ENCODE measurements at regions not wholly inside any gene's neighbourhood (a gene's known extent, or its start where the extent isn't known, plus 50 kb on each side); places are given as distances from the start of the nearest gene placed in this dataset.

DNA sequence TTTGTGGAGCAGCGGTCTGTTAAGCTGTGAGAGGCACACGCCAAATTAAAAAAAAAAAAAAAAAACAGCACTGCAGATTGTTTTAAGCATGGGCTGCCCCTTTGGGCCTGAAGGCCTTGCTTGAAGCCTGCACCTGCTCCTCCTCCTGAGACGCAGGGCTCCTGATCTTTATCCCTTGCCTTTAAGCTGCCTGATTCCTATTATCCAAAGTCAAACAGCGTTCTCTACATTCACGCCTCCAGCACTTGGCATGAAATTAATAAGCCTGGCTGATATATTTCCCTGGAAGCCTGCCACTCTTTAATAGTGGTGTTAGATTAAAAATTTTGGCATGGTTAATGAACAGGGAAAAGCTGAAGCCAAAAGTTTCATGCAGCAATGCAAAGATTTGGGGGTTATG, 163.9 kb downstream of the FAXC start:
- ATAC-seq (ENCODE audit: low read depth in 2 of 2), result no peak
- Histone ChIP-seq H3K4me3 (ENCODE audit: low read depth, low read length) (no peak overlapping the region), H3K27me3 (ENCODE audit: control insufficient read depth, insufficient read depth, low read length) (no peaks in the 10 kb centered on the region), H3K4me1 (ENCODE audit: control insufficient read depth, insufficient read depth, low read length, poor library complexity, severe bottlenecking) (no peaks in the 10 kb centered on the region), H3K9me3 (ENCODE audit: control insufficient read depth in 2 of 2, low read length in 2 of 2) (peaks cover 0 to 11% of the 10 kb centered on the region in 2 experiments), H3K36me3 (ENCODE audit: control insufficient read depth, insufficient read depth, low read length) (no peaks in the 10 kb centered on the region), H3K27ac (ENCODE audit: insufficient read depth, low read length, poor library complexity, severe bottlenecking) (no peak overlapping the region)
- peaks cover 0 to 17% (median 4%) of the 10 kb centered on the region in 7 donors for H3K9me3 Mint-ChIP-seq
- no peaks in the 10 kb centered on the region for H3K36me3 Mint-ChIP-seq
- DNase-seq, result no peak
- H3K27ac Mint-ChIP-seq, result no peak overlapping the region
- no peak overlapping the region for H3K4me3 Mint-ChIP-seq
- H3K4me1 Mint-ChIP-seq, result peaks cover 0 to 4% (median 0%) of the 10 kb centered on the region in 4 donors
- no peaks in the 10 kb centered on the region for H3K27me3 Mint-ChIP-seq

DNA sequence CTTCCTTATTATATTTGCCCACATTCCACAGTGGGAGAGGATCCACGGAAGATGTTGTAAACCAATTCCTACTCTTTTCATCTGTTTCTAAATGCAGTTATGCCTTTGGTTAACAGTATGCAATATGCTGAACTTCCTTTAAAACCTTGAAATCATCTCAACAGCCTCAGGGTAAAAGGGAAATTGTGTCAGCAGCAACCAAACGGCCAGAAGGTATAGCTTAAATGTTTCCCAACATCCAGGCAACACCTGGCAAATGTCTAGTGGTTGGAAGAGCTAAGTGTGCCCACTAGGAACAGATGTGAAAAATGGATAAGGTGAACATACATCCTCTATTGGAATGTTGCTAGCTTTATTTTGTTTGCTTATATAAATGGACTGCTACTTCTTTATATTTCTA, 164.8 kb downstream of the FAXC start:
- Mint-ChIP-seq H3K9me3 (peaks cover 0 to 23% (median 4%) of the 10 kb centered on the region in 7 donors), H3K27me3 (no peaks in the 10 kb centered on the region), H3K27ac (no peak overlapping the region), H3K36me3 (no peaks in the 10 kb centered on the region), H3K4me1 (no peaks in the 10 kb centered on the region), H3K4me3 (no peak overlapping the region)
- ATAC-seq (ENCODE audit: low read depth in 2 of 2) (no peak), DNase-seq (no peak)
- no peak overlapping the region for H3K27ac ChIP-seq (ENCODE audit: insufficient read depth, low read length, poor library complexity, severe bottlenecking)
- no peaks in the 10 kb centered on the region for H3K4me1 ChIP-seq (ENCODE audit: control insufficient read depth, insufficient read depth, low read length, poor library complexity, severe bottlenecking)
- no peaks in the 10 kb centered on the region for H3K36me3 ChIP-seq (ENCODE audit: control insufficient read depth, insufficient read depth, low read length)
- peaks cover 0 to 16% of the 10 kb centered on the region in 2 experiments for H3K9me3 ChIP-seq (ENCODE audit: control insufficient read depth in 2 of 2, low read length in 2 of 2)
- H3K27me3 ChIP-seq (ENCODE audit: control insufficient read depth, insufficient read depth, low read length), result no peaks in the 10 kb centered on the region
- H3K4me3 ChIP-seq (ENCODE audit: low read depth, low read length), result no peak overlapping the region

DNA sequence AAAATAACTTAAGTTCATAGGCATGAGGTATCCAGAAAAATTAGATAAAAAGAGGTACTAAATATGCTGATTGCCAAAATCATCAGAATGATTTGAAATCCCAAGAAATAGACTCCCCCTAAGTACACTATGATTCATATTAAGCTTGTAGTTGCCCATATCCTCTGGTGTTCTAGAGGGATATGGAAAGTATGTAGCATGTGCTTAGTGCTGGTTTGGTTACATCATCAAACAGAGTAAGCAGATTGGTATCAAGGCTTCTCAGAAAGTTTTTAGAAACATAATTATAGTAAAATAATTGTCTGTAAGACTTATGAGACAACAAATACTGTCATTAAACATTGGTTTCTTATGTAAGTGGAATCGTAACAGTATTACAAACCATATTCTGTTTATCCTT, 166.4 kb downstream of the FAXC start:
- Histone ChIP-seq H3K9me3 (ENCODE audit: control insufficient read depth in 2 of 2, low read length in 2 of 2) (peaks cover 0 to 16% of the 10 kb centered on the region in 2 experiments), H3K27me3 (ENCODE audit: control insufficient read depth, insufficient read depth, low read length) (no peaks in the 10 kb centered on the region), H3K4me1 (ENCODE audit: control insufficient read depth, insufficient read depth, low read length, poor library complexity, severe bottlenecking) (no peaks in the 10 kb centered on the region), H3K4me3 (ENCODE audit: low read depth, low read length) (no peak overlapping the region), H3K36me3 (ENCODE audit: control insufficient read depth, insufficient read depth, low read length) (no peaks in the 10 kb centered on the region), H3K27ac (ENCODE audit: insufficient read depth, low read length, poor library complexity, severe bottlenecking) (no peak overlapping the region)
- no peaks in the 10 kb centered on the region for H3K27me3 Mint-ChIP-seq
- no peaks in the 10 kb centered on the region for H3K4me1 Mint-ChIP-seq
- no peak for ATAC-seq (ENCODE audit: low read depth in 2 of 2)
- H3K4me3 Mint-ChIP-seq, result no peak overlapping the region
- peaks cover 0 to 29% (median 4%) of the 10 kb centered on the region in 7 donors for H3K9me3 Mint-ChIP-seq
- H3K27ac Mint-ChIP-seq, result no peak overlapping the region
- no peaks in the 10 kb centered on the region for H3K36me3 Mint-ChIP-seq
- DNase-seq, result no peak

DNA sequence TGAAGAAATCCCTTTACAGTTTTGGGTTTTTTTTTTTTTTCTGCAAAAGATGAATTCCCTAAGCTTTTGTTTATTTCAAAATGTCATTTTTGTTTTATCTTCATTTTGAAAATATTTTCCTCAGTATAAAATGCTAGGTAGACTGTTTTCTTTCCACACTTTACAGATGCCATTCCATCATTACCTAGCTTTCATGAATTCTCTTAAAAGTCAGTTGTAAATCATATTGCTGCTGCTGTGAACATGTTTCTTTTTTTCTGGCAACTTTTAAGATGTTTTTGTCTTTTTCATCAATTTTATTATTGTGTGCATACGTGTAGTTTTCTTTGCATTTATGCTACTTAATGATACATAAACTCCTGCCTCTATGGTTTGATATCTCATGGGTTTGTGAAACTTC, 168.3 kb downstream of the FAXC start:
- H3K27me3 Mint-ChIP-seq, result no peaks in the 10 kb centered on the region
- ATAC-seq (ENCODE audit: low read depth in 2 of 2), result no peak
- H3K9me3 Mint-ChIP-seq, result peaks cover 0 to 29% (median 4%) of the 10 kb centered on the region in 7 donors

DNA sequence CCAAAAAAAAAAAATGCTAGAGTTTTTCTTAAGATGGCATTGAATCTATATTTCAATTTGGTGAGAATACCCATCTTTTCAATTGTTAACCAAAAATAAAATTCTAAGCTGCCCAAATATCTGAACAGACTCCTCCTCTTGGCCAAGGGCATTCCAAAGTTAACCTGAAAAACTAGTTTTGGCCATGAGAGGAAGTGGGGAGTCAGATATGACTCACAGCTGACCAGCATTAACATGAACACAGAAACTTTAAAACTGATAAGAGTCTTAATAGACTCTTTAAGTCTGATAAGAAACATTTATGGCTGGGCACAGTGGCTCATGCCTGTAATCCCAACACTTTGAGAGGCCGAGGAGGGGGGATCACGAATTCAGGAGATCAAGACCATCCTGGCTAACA, 171.3 kb downstream of the FAXC start:
- Histone ChIP-seq H3K27ac (ENCODE audit: insufficient read depth, low read length, poor library complexity, severe bottlenecking) (no peak overlapping the region), H3K36me3 (ENCODE audit: control insufficient read depth, insufficient read depth, low read length) (no peaks in the 10 kb centered on the region), H3K4me3 (ENCODE audit: low read depth, low read length) (no peak overlapping the region), H3K9me3 (ENCODE audit: control insufficient read depth in 2 of 2, low read length in 2 of 2) (peaks cover 0 to 16% of the 10 kb centered on the region in 2 experiments), H3K4me1 (ENCODE audit: control insufficient read depth, insufficient read depth, low read length, poor library complexity, severe bottlenecking) (no peaks in the 10 kb centered on the region), H3K27me3 (ENCODE audit: control insufficient read depth, insufficient read depth, low read length) (no peaks in the 10 kb centered on the region)
- H3K27ac Mint-ChIP-seq, result no peak overlapping the region
- H3K36me3 Mint-ChIP-seq, result no peaks in the 10 kb centered on the region
- no peaks in the 10 kb centered on the region for H3K27me3 Mint-ChIP-seq
- no peaks in the 10 kb centered on the region for H3K4me1 Mint-ChIP-seq
- H3K9me3 Mint-ChIP-seq, result peaks cover 1 to 25% (median 4%) of the 10 kb centered on the region in 7 donors
- no peak for ATAC-seq (ENCODE audit: low read depth in 2 of 2)
- no peak overlapping the region for H3K4me3 Mint-ChIP-seq
- no peak for DNase-seq

More for the DNA sequence above, 168.3 kb downstream of the FAXC start:
- no peak overlapping the region for H3K4me3 ChIP-seq (ENCODE audit: low read depth, low read length)
- Mint-ChIP-seq H3K4me3 (no peak overlapping the region), H3K36me3 (no peaks in the 10 kb centered on the region), H3K4me1 (no peaks in the 10 kb centered on the region), H3K27ac (no peak overlapping the region)
- H3K4me1 ChIP-seq (ENCODE audit: control insufficient read depth, insufficient read depth, low read length, poor library complexity, severe bottlenecking), result no peaks in the 10 kb centered on the region
- H3K27me3 ChIP-seq (ENCODE audit: control insufficient read depth, insufficient read depth, low read length), result no peaks in the 10 kb centered on the region
- H3K9me3 ChIP-seq (ENCODE audit: control insufficient read depth in 2 of 2, low read length in 2 of 2), result peaks cover 0 to 16% of the 10 kb centered on the region in 2 experiments
- no peaks in the 10 kb centered on the region for H3K36me3 ChIP-seq (ENCODE audit: control insufficient read depth, insufficient read depth, low read length)
- no peak overlapping the region for H3K27ac ChIP-seq (ENCODE audit: insufficient read depth, low read length, poor library complexity, severe bottlenecking)
- no peak for DNase-seq

DNA sequence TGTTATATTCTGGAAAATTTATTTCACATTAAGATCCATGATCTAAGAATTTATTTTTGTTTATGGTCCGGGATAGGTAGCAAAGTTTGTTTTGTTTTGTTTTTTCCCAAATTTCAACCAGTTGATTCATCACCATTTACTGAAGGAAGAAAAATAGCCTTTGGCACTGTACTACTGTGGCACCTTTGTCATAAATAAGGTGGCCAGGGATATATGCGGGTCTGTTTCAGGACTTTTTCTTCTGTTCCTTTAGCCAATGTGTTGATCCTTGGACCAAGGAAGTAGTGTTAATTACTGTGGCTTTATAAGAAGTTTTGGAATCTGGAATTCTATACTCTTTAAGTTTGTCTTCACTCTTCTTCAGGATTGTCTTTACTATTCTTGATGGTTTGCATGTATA, 171.7 kb downstream of the FAXC start:
- Mint-ChIP-seq H3K27me3 (no peaks in the 10 kb centered on the region), H3K4me3 (no peak overlapping the region), H3K9me3 (peaks cover 1 to 25% (median 4%) of the 10 kb centered on the region in 7 donors), H3K36me3 (no peaks in the 10 kb centered on the region), H3K27ac (no peak overlapping the region), H3K4me1 (no peaks in the 10 kb centered on the region)
- no peak overlapping the region for H3K4me3 ChIP-seq (ENCODE audit: low read depth, low read length)
- no peaks in the 10 kb centered on the region for H3K27me3 ChIP-seq (ENCODE audit: control insufficient read depth, insufficient read depth, low read length)
- no peaks in the 10 kb centered on the region for H3K4me1 ChIP-seq (ENCODE audit: control insufficient read depth, insufficient read depth, low read length, poor library complexity, severe bottlenecking)
- no peak for ATAC-seq (ENCODE audit: low read depth in 2 of 2)
- H3K9me3 ChIP-seq (ENCODE audit: control insufficient read depth in 2 of 2, low read length in 2 of 2), result peaks cover 0 to 12% of the 10 kb centered on the region in 2 experiments
- no peak for DNase-seq
- no peaks in the 10 kb centered on the region for H3K36me3 ChIP-seq (ENCODE audit: control insufficient read depth, insufficient read depth, low read length)
- no peak overlapping the region for H3K27ac ChIP-seq (ENCODE audit: insufficient read depth, low read length, poor library complexity, severe bottlenecking)

DNA sequence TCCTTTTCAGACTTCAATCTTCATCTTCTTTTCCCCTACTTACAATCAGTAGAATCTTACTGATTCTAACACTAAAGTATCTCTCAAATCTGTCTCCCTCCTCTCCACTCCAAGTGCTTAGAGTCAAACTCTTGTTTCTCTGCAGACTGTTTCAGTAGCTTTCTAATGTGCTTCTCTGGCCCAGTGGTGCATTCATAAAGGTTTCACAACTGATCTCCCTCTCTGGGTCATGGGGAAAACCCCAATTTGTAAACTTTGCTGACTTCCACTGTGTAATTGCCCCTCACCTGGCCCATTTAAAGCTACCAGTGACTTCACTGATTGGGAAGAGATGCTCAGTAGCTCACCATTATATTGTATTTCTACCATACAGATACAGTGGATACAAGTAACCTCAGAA, 183.6 kb downstream of the FAXC start:
- Histone ChIP-seq H3K4me1 (ENCODE audit: control insufficient read depth, insufficient read depth, low read length, poor library complexity, severe bottlenecking) (no peaks in the 10 kb centered on the region), H3K27ac (ENCODE audit: insufficient read depth, low read length, poor library complexity, severe bottlenecking) (no peak overlapping the region), H3K9me3 (ENCODE audit: control insufficient read depth in 2 of 2, low read length in 2 of 2) (no peaks in the 10 kb centered on the region), H3K4me3 (ENCODE audit: low read depth, low read length) (no peak overlapping the region), H3K27me3 (ENCODE audit: control insufficient read depth, insufficient read depth, low read length) (peaks cover 3% of the 10 kb centered on the region), H3K36me3 (ENCODE audit: control insufficient read depth, insufficient read depth, low read length) (no peaks in the 10 kb centered on the region)
- no peak overlapping the region for H3K4me3 Mint-ChIP-seq
- DNase-seq (no peak), ATAC-seq (ENCODE audit: low read depth in 2 of 2) (no peak)
- H3K36me3 Mint-ChIP-seq, result no peaks in the 10 kb centered on the region
- no peak overlapping the region for H3K27ac Mint-ChIP-seq
- no peaks in the 10 kb centered on the region for H3K4me1 Mint-ChIP-seq
- no peaks in the 10 kb centered on the region for H3K9me3 Mint-ChIP-seq
- peaks cover 11% of the 10 kb centered on the region for H3K27me3 Mint-ChIP-seq

DNA sequence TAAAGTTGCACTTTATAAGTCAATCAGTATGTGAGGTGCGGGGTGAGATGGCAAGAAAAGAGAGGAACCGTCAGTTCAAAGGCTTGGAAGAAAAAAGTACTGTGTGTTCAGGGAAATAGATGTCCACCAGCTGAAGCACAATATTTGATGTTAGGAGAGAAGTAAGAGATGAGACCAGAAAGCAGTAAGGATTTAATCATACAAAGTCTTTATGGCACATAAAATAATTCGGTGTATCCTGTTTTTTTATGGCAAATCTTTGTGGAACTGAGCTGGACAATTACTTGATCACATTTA, 197.2 kb downstream of the FAXC start:
- no peak for DNase-seq
- H3K4me1 Mint-ChIP-seq, result no peaks in the 10 kb centered on the region
- Histone ChIP-seq H3K36me3 (ENCODE audit: control insufficient read depth, insufficient read depth, low read length) (no peaks in the 10 kb centered on the region), H3K27ac (ENCODE audit: insufficient read depth, low read length, poor library complexity, severe bottlenecking) (no peak overlapping the region), H3K4me1 (ENCODE audit: control insufficient read depth, insufficient read depth, low read length, poor library complexity, severe bottlenecking) (no peaks in the 10 kb centered on the region), H3K27me3 (ENCODE audit: control insufficient read depth, insufficient read depth, low read length) (peaks cover 2% of the 10 kb centered on the region), H3K4me3 (ENCODE audit: low read depth, low read length) (no peak overlapping the region), H3K9me3 (ENCODE audit: control insufficient read depth in 2 of 2, low read length in 2 of 2) (no peaks in the 10 kb centered on the region)
- no peaks in the 10 kb centered on the region for H3K36me3 Mint-ChIP-seq
- no peak overlapping the region for H3K4me3 Mint-ChIP-seq
- H3K9me3 Mint-ChIP-seq, result peaks cover 0 to 1% (median 0%) of the 10 kb centered on the region in 7 donors
- no peak for ATAC-seq (ENCODE audit: low read depth in 2 of 2)
- peaks cover 4% of the 10 kb centered on the region for H3K27me3 Mint-ChIP-seq
- no peak overlapping the region for H3K27ac Mint-ChIP-seq
